OCI-M2 (cell line): ENCODE measurements at regions not wholly inside any gene's neighbourhood (a gene's known extent, or its start where the extent isn't known, plus 50 kb on each side); places are given as distances from the start of the nearest gene placed in this dataset.

Source experiments
- DNase-seq: peaks from one replicate; lab custom pipeline; 2025; ENCODE audit not compliant: unreplicated experiment; lab: John Stamatoyannopoulos, UW

DNA sequence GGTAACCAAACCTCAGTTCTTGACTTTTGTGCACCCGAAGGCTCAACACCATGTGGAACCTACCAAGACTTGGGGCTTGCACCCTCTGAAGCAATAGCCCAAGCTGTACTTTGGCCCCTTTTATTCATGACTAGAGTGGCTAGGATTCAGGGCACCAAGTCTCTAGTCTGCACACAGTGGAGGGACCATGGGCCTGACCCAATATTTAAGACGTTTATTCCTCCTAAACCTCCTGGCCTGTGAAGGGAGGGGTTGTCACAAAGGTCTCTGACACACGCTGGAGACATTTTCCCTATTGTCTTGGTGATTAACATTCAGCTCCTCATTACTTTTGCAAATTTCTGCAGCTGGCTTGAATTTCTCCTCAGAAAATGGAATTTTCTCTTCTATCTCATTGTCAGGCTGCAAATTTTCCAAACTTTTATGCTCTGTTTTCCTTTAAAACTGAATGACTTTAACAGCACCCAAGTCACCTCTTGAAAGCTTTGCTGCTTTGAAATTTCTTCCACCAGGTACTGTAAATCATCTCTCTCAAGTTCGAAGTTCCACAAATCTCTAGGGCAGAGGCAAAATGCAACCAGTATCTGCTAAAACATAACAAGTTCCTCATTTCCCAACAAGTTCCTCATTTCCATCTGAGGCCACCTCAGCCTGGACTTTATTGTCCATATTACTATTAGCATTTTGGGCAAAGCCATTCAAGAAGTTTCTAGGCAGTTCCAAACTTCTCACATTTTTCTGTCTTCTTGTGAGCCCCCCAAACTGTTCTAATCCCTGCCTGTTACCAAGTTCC, 481.4 kb upstream of the BTBD3 start:
- no peak for DNase-seq

- DNase-seq: no peak
Measured at GRCh38 chr20:11437090-11437489, 480.6 kb upstream of the BTBD3 start.

GRCh38 chr20:11437611-11438380, 479.9 kb upstream of the BTBD3 start:
- no peak for DNase-seq

DNA sequence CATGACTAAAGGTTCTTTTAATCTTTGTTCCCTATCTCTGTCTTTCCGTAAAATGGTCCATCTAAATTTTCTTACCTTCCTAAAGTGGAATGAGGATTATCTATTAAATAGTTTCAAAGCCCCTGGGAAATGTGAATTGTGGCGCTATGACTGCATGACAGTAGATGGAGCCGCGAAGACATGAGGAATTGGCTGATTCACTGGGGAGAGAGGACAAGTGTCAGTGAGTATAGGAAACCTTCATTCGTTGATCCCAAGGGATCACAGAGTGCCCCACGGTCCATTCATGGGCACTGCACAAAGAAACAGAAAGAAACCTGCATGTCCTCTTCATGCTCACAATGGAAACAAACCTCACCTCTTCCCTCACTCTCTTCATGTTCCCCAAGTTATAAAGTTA, 479.3 kb upstream of the BTBD3 start:
- DNase-seq: no peak

- no peak for DNase-seq
Measured at GRCh38 chr20:11443382-11444119, 474.1 kb upstream of the BTBD3 start.

DNA sequence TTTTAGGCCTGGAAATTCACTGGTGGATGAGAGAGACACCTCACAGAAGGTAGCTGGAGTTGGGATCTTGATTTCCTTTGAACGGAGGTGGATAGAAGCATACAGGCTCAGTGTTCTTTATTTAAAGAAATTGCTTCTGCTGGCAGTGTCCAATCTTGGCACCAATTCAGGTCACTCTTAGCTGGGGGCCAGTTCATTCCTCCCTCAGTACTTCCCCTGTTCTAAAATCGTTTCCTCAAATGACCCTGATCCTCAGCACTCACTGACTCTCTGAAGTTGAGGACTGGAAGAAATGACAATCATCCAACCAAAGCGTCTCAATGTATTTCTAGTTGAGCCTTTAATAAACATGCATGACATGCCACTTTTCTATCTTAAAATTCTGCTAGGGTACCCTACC, 472.5 kb upstream of the BTBD3 start:
- DNase-seq: no peak

GRCh38 chr20:11445891-11446290, 471.8 kb upstream of the BTBD3 start:
- no peak for DNase-seq

GRCh38 chr20:11447371-11448100, 470.2 kb upstream of the BTBD3 start:
- no peak for DNase-seq

DNA sequence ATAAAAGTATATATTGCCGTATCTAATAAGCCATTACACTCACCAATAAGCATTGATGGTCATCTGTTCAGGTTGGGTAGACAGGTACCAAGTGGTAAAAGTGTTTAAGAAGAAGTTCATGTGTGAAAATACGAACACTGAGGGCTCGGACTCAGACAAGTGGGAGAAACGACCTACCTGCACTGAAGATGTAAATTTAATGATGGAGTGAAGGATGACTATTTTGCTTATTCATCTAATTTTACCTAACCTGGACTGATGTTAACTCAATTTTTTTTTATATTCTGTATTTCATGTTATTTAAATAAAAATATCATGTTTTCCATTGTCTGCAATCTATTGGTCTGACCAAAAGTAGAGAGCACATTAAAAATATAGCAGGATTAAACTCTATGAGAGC, 469.1 kb upstream of the BTBD3 start:
- DNase-seq: no peak

DNA sequence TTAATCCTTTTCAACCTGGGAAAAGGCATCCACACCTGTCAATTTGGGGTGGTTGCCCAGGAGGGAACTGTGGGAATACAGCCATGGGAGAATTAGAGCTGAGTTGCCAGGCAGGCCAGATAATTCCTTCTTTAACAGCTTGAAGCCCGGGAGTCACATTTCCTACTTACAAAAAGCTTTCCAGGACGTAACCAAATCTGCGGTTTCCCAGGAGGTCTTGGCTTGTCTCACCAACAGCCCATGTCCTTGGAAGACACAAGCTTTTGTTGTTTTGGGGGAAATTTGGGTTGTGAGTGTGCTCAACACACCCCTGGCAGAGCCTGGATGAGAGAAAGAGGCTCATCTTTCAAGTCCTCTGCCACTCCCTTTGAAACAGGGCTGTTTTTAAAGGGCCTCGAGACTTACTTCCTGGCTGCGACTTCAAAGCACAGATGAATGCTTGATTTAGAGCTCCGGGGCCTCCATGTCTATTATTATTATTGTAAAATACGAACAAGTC, 465.9 kb upstream of the BTBD3 start:
- DNase-seq: no peak

DNA sequence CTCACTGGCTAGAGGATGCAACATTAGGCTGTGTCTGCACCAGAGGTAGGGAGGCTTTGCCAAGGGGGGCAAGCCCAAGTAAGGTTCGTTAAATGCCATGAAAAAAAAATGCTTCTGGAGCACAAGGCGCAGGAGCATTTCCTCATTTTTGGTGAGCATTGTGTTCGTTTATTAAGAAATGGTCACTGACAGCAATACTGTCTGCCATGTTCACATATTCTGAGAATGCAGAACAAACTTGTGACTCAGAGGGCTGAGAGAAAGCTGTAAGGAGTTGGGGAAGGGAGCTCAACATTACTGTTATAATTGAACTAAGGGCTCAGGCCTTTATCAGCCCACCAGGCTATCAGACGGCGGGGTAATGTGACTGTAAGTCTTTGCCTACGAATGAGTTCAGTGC, 465.4 kb upstream of the BTBD3 start:
- no peak for DNase-seq

- no peak for DNase-seq
Measured at GRCh38 chr20:11453430-11453829, 464.3 kb upstream of the BTBD3 start.

DNA sequence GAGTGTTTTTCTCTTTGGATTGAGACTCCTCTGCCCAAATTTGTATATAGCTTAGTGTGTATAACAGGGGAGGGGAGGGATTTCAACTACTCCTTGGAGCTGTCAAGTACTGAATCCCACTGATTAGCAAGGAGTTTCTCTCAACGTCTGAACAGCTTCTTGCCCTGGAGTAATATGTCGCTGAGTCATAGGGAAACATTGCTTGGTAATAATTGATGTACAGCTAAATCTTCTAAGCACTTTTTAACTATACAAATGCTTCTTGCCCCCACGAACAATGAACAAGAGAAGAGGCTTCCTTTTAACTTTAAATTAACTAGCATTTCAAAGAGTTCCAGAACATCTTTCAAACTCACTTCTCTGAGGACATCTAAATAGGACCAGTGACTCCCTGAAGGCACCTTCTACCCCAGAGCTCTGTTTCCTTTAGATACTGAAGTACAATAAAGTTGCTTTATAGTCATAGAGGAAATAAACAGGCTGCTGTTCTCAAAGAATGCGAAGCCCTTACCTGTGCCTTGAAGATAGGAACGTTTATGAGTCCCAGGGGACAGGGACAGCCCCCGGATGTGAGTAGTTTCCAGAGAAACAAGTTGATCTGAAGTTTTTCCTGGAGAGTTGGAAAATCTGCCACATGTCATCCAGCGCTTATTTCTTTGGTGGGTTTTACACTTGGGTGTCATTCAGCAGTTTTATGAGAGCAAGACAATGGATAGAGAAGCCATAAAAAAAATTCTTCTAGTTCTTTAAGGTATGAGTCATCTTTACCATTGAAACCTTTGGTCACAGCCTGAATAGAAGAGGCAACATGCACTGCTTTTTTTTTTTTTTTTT, 462.5 kb upstream of the BTBD3 start:
- no peak for DNase-seq

DNA sequence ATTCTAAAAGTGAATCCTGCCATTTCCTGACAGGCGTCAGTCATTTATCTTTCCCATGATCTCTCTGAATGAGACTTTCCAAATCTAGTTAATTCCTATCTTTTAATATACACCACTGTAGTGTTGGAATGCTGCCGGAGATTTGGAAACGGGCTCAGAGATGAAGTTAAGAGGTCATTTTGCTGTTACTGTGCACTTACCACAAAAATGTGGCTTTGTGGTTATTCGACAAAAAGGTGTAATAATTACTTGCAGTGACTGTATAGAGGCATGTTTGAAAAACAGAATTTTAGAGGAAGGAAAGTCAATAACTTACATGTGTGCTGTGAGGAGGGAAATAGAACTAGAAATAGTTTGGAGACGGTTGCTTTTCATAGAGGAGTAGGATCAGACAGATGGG, 460.2 kb upstream of the BTBD3 start:
- no peak for DNase-seq

DNA sequence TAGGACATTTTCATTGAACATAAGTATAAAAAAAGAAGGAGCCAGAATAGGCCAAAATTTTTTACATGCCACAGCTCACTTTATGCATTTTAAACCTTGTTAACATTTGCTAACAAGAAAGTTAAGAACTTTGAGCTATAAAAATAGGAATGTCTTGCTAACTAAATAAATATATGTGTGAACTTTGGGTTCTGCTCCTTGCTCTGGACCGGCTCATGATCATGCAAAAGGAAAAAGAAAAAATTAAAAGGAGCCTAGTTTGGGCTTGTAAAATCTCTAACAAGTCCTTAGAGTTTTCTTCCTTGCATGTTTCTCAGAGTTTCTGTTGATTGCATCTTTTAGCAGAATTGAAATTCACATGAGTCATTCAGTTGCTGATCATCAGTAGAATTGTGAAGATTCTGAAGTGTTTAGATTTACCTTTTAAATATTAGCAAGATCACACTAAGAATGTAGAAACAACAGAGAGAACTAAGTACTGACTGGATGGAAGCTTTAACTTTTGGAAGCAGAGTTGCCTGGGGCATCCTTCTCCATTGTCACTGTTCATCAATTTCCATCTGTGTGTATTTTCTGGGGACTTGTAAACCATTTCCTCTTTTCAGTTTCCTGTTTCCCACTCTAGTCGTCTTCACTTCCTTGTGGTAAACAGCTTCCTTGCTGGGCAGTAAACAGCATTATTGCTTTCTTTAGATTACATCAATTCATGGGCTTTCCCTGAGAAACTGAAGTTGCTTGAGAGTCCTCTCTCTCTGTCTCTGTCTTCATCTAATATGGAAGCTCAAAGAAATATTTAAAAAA, 458.4 kb upstream of the BTBD3 start:
- DNase-seq: no peak

DNA sequence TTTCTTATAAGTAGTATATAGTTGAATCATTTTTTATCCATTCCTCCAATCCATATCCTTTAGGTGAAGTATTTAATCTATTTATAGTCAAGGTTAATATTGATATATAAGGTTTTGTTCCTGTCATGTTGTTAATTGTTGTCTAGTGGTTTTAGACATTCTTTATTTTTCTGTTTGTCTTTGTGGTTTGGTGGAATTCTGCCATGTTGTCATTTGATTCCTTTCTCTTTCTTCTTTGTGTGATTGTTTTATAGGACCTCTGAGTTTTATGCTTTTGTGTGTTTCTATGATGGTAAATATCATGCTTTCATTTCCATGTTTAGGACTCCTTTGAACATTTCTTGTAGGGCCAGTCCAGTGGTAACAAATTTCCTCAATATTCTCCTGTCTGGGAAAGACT, 450.3 kb upstream of the BTBD3 start:
- no peak for DNase-seq

- DNase-seq: no peak
Measured at GRCh38 chr20:11468880-11469279, 448.8 kb upstream of the BTBD3 start.

DNA sequence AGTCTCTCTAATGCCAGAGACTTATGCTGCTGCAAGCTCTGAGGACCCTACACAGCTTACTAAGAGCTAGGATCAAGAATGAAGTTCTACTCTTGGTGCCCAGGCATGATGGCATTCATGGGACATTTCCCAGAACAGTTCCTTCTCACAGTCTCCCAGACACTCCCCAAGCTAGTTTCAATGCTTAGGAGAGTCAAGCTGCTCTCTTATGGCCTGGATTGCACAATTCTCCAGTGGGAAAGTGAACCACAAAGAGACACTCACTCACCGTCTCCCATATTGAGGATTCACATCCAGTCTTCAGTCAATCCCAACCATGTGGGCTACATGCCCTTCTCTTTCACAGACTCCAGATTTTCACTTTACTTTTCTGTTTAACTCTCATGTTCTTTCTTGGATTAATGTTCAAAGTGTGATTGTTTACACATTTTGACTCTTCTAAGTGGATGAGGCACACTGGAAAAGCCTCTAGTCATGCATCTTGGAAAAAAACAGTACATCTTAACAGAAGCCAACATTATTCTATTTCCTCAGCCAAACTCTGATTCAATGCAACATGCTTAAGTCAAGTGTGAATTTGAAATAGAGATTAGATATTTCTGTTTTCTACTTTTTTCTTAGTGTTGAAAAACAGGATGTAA, 447.8 kb upstream of the BTBD3 start:
- DNase-seq: no peak

DNA sequence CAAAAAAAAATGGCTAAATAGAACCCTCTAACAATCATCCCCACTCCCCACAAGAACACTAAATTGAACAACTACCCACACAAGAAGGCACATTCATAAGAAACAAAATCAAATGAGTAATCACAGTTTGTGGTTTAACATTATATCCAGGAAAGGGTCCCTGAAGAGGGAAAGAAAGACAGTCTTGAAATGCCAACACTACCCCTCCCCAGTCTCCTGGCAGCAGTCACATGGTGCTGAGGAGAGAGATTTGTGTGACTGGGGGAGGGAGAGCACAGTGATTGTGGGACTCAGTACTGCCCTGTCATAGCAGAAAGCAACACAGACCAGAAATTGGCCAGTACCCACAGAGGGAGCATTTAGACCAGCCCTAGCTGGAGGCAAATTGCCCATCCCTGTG, 443.7 kb upstream of the BTBD3 start:
- no peak for DNase-seq
